Vagina (tissue), 2 donors: ENCODE measurements at regions not wholly inside any gene's neighbourhood (a gene's known extent, or its start where the extent isn't known, plus 50 kb on each side); places are given as distances from the start of the nearest gene placed in this dataset.

ENCODE experiments used
- CTCF ChIP-seq, 3 experiments: fragments of 450-650 bp in 2 of 3; fragments of 200-600 bp in 1 of 3; sonication (generic) in 1 of 3; IDR thresholded peaks; one replicate each; pipeline ENCODE4 v1.5.1; 2017 to 2019; ENCODE audit warnings: antibody characterized with exemption in 3 of 3, mild to moderate bottlenecking in 2 of 3, moderate library complexity in 2 of 3
- POLR2A ChIP-seq, 2 donors: fragments of 450-650 bp; IDR thresholded peaks; one replicate each; pipeline ENCODE4 v1.6.1; 2017; ENCODE audit warnings: antibody characterized with exemption in 2 of 2, mild to moderate bottlenecking in 2 of 2, moderate library complexity in 2 of 2
- POLR2AphosphoS5 ChIP-seq, 2 donors: sonication (generic); formaldehyde crosslinking; IDR thresholded peaks; one replicate each; pipeline ENCODE4 v1.9.0; 2017; ENCODE audit warnings: antibody characterized with exemption in 2 of 2, mild to moderate bottlenecking in 2 of 2, low read depth in 1 of 2; ENCODE audit not compliant: insufficient read depth in 1 of 2

- TF ChIP-seq POLR2A (IDR thresholded peaks at IDR 0.05) (no peak), POLR2AphosphoS5 (IDR thresholded peaks at IDR 0.05; ENCODE audit: insufficient read depth in 1 of 2, low read depth in 1 of 2) (no peak), CTCF (IDR thresholded peaks at IDR 0.05) (no peak)
Observed at GRCh38 chr18:14962626-14963025, 214.7 kb downstream of the ANKRD30B start.
